ENCODE measurements at regions not wholly inside any gene's neighbourhood (a gene's known extent, or its start where the extent isn't known, plus 50 kb on each side); places are given as distances from the start of the nearest gene placed in this dataset.

GRCh38 chr6:126548300-126548699 is 208.4 kb downstream of the CENPW start:
- Histone ChIP-seq H3K9me3 (ENCODE audit: low read length) (no peaks in the 10 kb centered on the region), H3K27me3 (ENCODE audit: low read length) (no peaks in the 10 kb centered on the region), H3K4me1 (ENCODE audit: insufficient read depth, low read length) (no peaks in the 10 kb centered on the region), H4K20me1 (ENCODE audit: low read length) (no peaks in the 10 kb centered on the region), H3K9me2 (replicated peaks; ENCODE audit: low read length) (no peaks in the 10 kb centered on the region), H3K9ac (ENCODE audit: low read length) (no peak overlapping the region), H3F3A (ENCODE audit: low read length, unreplicated experiment) (no peaks in the 10 kb centered on the region), H3K79me2 (ENCODE audit: low read length) (no peaks in the 10 kb centered on the region), H3K4me2 (ENCODE audit: low read length) (no peak overlapping the region), H3K36me3 (ENCODE audit: low read depth, low read length) (no peaks in the 10 kb centered on the region), H2AFZ (ENCODE audit: low read length) (no peak overlapping the region), H3K27ac (ENCODE audit: low read length) (no peak overlapping the region), H3K4me3 (ENCODE audit: low read length) (no peak overlapping the region)
- POLR2A ChIA-PET (ENCODE audit: unreplicated experiment) = no interaction called here
- intact Hi-C loops (cut with micrococcal nuclease) = no loop called here
- BruUV-seq (replicated peaks) = no TSS peak
- ATAC-seq (no peak), DNase-seq (no peak)
- TF ChIP-seq, protein P1, sequence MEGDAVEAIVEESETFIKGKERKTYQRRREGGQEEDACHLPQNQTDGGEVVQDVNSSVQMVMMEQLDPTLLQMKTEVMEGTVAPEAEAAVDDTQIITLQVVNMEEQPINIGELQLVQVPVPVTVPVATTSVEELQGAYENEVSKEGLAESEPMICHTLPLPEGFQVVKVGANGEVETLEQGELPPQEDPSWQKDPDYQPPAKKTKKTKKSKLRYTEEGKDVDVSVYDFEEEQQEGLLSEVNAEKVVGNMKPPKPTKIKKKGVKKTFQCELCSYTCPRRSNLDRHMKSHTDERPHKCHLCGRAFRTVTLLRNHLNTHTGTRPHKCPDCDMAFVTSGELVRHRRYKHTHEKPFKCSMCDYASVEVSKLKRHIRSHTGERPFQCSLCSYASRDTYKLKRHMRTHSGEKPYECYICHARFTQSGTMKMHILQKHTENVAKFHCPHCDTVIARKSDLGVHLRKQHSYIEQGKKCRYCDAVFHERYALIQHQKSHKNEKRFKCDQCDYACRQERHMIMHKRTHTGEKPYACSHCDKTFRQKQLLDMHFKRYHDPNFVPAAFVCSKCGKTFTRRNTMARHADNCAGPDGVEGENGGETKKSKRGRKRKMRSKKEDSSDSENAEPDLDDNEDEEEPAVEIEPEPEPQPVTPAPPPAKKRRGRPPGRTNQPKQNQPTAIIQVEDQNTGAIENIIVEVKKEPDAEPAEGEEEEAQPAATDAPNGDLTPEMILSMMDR (conservative IDR thresholded peaks at IDR 0.05; ENCODE audit: low read depth, low read length) = no peak
- no peak for TF ChIP-seq EZH2 (IDR thresholded peaks at IDR 0.05; ENCODE audit: low read length, unreplicated experiment)
- no peak for TF ChIP-seq EZH2phosphoT487 (IDR thresholded peaks at IDR 0.05; ENCODE audit: borderline replicate concordance, low read length)
- CTCF ChIA-PET = no interaction called here

DNA sequence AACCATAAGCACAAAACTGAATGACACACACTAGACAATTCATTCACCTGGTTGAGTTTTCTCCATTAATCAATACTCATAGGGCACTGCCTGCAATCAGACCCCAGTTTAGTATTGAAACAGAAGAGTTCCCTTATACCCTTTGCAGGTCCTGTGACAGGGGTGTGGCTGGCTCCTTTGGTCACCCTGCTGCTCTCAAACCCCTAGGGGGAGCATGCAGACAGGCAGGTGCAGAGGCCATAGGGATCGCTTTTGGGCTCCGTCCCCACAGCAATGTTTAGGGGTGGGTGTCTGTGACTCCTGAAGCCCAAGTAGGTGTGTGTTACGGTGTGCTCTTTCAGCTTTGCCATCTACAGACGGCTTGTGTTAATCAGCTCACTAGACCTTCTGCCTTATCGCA is 210.4 kb downstream of the CENPW start:
- Histone ChIP-seq H3K4me1 (ENCODE audit: insufficient read depth, low read length) (no peaks in the 10 kb centered on the region), H3K27ac (ENCODE audit: low read length) (no peak overlapping the region), H4K20me1 (ENCODE audit: low read length) (no peaks in the 10 kb centered on the region), H2AFZ (ENCODE audit: low read length) (no peak overlapping the region), H3K36me3 (ENCODE audit: low read depth, low read length) (no peaks in the 10 kb centered on the region), H3K9me3 (ENCODE audit: low read length) (no peaks in the 10 kb centered on the region), H3K27me3 (ENCODE audit: low read length) (no peaks in the 10 kb centered on the region), H3F3A (ENCODE audit: low read length, unreplicated experiment) (no peaks in the 10 kb centered on the region), H3K4me2 (ENCODE audit: low read length) (no peak overlapping the region), H3K9me2 (replicated peaks; ENCODE audit: low read length) (no peaks in the 10 kb centered on the region), H3K4me3 (ENCODE audit: low read length) (no peak overlapping the region), H3K79me2 (ENCODE audit: low read length) (no peaks in the 10 kb centered on the region), H3K9ac (ENCODE audit: low read length) (no peak overlapping the region)
- TF ChIP-seq EZH2phosphoT487 (IDR thresholded peaks at IDR 0.05; ENCODE audit: borderline replicate concordance, low read length) = no peak
- TF ChIP-seq, protein P1 (conservative IDR thresholded peaks at IDR 0.05; ENCODE audit: low read depth, low read length) = no peak
- no peak for TF ChIP-seq EZH2 (IDR thresholded peaks at IDR 0.05; ENCODE audit: low read length, unreplicated experiment)
- POLR2A ChIA-PET (ENCODE audit: unreplicated experiment) = no interaction called here
- CTCF ChIA-PET = no interaction called here
- intact Hi-C loops (cut with micrococcal nuclease) = no loop called here
- no TSS peak for BruUV-seq (replicated peaks)
- DNase-seq (no peak), ATAC-seq (no peak; the same call in 1 of the 2 replicates)

GRCh38 chr6:126551832-126552231 is 211.9 kb downstream of the CENPW start:
- Histone ChIP-seq H4K20me1 (ENCODE audit: low read length) (no peaks in the 10 kb centered on the region), H3K4me3 (ENCODE audit: low read length) (no peak overlapping the region), H3K9ac (ENCODE audit: low read length) (no peak overlapping the region), H3K4me1 (ENCODE audit: insufficient read depth, low read length) (no peaks in the 10 kb centered on the region), H3K9me2 (replicated peaks; ENCODE audit: low read length) (no peaks in the 10 kb centered on the region), H2AFZ (ENCODE audit: low read length) (no peak overlapping the region), H3K27me3 (ENCODE audit: low read length) (no peaks in the 10 kb centered on the region), H3K4me2 (ENCODE audit: low read length) (no peak overlapping the region), H3K9me3 (ENCODE audit: low read length) (no peaks in the 10 kb centered on the region), H3K79me2 (ENCODE audit: low read length) (no peaks in the 10 kb centered on the region), H3K36me3 (ENCODE audit: low read depth, low read length) (no peaks in the 10 kb centered on the region), H3F3A (ENCODE audit: low read length, unreplicated experiment) (no peaks in the 10 kb centered on the region), H3K27ac (ENCODE audit: low read length) (no peak overlapping the region)
- CTCF ChIA-PET = no interaction called here
- POLR2A ChIA-PET (ENCODE audit: unreplicated experiment) = no interaction called here
- DNase-seq (no peak), ATAC-seq (no peak)
- intact Hi-C loops (cut with micrococcal nuclease) = no loop called here
- TF ChIP-seq, protein P1 (conservative IDR thresholded peaks at IDR 0.05; ENCODE audit: low read depth, low read length) = no peak
- TF ChIP-seq EZH2 (IDR thresholded peaks at IDR 0.05; ENCODE audit: low read length, unreplicated experiment) = no peak
- TF ChIP-seq EZH2phosphoT487 (IDR thresholded peaks at IDR 0.05; ENCODE audit: borderline replicate concordance, low read length) = no peak
- no TSS peak for BruUV-seq (replicated peaks)
